ENCODE measurements at regions not wholly inside any gene's neighbourhood (a gene's known extent, or its start where the extent isn't known, plus 50 kb on each side); places are given as distances from the start of the nearest gene placed in this dataset.
"Not testable (repeated sequence)": the region's sequence is repeated elsewhere in the genome, so short reads cannot be mapped to it uniquely, and the experiment has no call there.

DNA sequence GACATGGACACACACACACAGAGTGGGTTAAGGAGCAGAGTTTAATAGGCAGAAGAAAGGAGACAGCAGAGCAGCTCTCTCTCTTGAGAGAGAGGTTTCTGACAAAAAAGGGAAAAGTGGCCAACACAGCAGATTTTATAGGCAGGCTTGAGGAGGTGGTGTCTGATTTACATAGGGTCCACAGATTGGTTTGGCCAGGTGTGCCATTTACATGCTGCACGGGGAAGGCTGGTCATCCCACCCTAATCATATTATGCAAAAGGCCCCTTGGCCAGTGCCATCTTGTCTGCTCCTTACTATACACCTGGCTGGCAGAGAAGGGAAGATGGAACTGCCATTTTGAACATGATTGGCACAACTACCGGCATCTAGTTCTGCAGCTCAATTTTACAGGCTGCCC lies 240.8 kb downstream of the NPR3 start:
- H3K4me3 ChIP-seq (ENCODE audit: control insufficient read depth, low read depth, low read length), result no peak overlapping the region
- TF ChIP-seq, protein P1, sequence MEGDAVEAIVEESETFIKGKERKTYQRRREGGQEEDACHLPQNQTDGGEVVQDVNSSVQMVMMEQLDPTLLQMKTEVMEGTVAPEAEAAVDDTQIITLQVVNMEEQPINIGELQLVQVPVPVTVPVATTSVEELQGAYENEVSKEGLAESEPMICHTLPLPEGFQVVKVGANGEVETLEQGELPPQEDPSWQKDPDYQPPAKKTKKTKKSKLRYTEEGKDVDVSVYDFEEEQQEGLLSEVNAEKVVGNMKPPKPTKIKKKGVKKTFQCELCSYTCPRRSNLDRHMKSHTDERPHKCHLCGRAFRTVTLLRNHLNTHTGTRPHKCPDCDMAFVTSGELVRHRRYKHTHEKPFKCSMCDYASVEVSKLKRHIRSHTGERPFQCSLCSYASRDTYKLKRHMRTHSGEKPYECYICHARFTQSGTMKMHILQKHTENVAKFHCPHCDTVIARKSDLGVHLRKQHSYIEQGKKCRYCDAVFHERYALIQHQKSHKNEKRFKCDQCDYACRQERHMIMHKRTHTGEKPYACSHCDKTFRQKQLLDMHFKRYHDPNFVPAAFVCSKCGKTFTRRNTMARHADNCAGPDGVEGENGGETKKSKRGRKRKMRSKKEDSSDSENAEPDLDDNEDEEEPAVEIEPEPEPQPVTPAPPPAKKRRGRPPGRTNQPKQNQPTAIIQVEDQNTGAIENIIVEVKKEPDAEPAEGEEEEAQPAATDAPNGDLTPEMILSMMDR (conservative IDR thresholded peaks at IDR 0.05; ENCODE audit: control insufficient read depth, insufficient read depth, low read depth, low read length), result no peak

DNA sequence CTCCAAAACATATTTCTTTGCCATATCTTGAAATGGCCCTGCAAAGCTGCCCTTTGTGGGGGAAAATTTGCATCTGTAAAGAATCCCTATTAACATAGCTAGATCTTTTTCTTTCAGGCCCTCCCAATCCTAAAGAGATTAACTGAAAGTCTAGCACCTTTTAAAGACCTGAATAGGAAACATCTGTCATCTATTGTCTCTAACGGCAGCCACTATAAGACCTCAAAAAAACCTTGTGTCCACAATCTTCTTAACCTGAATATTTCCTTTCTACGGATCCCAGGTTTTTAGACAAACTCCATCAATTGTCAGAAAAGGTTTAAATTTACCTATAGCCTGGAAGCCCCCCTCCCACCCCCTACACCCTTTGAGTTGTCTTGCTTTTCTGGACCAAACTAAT lies 241.3 kb downstream of the NPR3 start:
- not testable (repeated sequence) for DNase-seq (ENCODE audit: low read depth); H3K4me3 ChIP-seq (ENCODE audit: control insufficient read depth, low read depth, low read length)

More for the DNA sequence above, 240.8 kb downstream of the NPR3 start:
- no peak for DNase-seq (ENCODE audit: low read depth)

DNA sequence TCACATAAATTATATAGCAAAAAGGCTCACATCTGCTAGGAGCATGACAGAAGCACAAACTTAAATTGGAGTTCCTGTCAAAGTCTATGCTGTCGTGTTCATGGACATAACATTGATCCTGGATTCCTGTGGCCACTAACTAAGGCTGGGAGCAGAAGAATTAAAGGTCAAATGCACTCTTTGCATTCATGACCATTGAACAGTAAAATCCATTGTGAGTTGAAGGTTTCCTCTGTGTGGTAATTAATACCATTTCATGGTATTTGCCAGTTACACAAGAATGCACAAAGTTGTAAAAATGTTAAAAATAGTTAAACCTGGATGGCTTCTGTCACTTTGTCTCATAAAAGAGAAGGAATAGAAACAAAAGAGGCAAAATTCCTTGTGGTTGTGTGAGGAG lies 242.6 kb downstream of the NPR3 start:
- TF ChIP-seq, protein P1 (conservative IDR thresholded peaks at IDR 0.05; ENCODE audit: control insufficient read depth, insufficient read depth, low read depth, low read length), result no peak
- DNase-seq (ENCODE audit: low read depth), result no peak
- no peak overlapping the region for H3K4me3 ChIP-seq (ENCODE audit: control insufficient read depth, low read depth, low read length)

DNA sequence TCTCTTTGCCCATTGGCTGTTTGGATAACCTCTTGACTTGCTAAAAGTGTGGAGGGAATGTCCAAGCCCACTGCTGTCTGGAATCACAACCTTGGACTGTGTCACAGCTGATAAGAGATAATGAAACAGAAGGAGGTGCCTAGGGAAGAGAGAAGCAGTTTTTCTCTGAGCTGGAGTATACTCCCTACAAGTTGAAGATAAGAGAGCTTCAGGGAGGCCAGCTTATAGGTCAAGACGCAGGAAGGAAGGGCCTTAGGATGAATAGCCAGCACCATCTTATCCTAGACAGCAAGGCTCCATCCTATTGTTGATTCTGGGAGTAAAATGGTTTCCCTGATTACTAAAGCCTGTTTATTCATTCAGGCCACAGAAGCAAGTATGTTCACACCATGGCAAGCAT lies 244.7 kb downstream of the NPR3 start:
- H3K4me3 ChIP-seq (ENCODE audit: control insufficient read depth, low read depth, low read length), result no peak overlapping the region

DNA sequence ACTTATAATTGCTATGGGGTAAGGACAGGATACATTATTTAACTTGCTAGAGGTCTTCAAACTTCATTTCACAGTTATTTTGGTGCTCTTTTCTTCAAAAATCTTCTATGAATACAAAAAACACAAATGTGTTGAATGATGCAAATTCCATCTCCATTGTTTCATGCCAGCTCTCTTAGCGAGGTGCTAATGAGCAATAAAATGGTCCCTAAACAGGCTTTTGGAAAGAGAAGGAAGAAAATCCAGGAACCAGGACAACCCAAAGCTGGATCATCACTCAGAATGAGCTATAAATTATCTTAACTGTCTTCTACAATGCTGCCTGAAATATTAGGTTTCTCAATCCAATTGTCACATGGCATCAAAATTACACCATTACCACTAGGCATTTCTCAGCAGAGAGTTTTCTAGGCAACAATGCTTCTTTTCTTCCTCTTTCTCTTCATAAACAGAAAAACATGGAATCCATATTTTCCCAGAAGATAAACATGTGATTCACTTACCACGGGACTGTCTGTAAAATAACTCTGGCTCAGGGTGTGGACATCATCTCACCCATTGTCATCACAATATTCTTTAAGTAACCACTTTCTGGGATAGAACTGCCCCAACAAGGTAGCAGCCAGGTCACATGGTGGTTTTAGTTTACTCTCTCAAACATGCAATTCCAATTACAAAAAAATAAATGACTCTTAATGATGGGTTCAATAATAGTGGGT lies 249.4 kb downstream of the NPR3 start:
- peak; percentile 10 for DNase-seq (ENCODE audit: low read depth)
- TF ChIP-seq, protein P1 (conservative IDR thresholded peaks at IDR 0.05; ENCODE audit: control insufficient read depth, insufficient read depth, low read depth, low read length), result no peak
- H3K4me3 ChIP-seq (ENCODE audit: control insufficient read depth, low read depth, low read length), result no peak overlapping the region

More for the DNA sequence above, 244.7 kb downstream of the NPR3 start:
- DNase-seq (ENCODE audit: low read depth), result no peak
- TF ChIP-seq, protein P1 (conservative IDR thresholded peaks at IDR 0.05; ENCODE audit: control insufficient read depth, insufficient read depth, low read depth, low read length), result no peak

DNA sequence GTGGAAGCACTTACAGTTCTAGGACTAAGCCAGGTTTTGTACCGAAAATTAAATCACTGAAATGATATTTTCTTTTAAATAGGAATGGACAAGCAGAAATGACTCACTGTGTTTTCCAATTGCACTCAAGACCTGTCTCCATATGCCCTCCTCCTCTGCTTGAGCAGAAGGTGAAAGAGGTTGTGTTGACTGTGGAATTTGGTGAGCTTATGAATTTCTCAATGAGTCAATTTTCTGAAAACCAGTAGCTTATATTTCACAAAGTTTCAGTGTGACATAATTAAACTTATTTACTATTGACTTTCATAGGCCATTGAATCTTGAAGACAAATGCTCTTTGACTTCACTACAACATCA lies 249.9 kb downstream of the NPR3 start:
- peak; percentile 25 for DNase-seq (ENCODE audit: low read depth)
- H3K4me3 ChIP-seq (ENCODE audit: control insufficient read depth, low read depth, low read length), result no peak overlapping the region
- TF ChIP-seq, protein P1 (conservative IDR thresholded peaks at IDR 0.05; ENCODE audit: control insufficient read depth, insufficient read depth, low read depth, low read length), result no peak

DNA sequence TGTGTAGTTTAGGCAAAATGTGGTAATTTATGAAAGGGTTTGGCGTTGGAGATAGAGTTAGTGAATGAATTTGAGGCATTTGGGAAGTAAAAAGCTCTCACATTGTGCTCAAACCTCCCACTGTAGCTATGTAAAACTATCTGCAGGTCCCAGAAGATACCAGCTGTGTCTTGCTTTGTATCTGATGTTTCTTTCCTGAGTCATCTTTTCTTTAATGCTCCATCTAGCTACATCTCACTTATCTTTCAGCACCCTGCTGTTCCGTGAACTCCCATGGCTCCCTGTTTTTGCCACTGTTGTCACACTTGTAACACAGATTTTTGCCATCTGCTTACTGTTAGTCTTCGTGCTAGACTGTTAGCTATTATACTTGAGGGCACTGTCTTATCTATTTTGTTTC lies 253.1 kb downstream of the NPR3 start:
- H3K4me3 ChIP-seq (ENCODE audit: control insufficient read depth, low read depth, low read length), result no peak overlapping the region
- TF ChIP-seq, protein P1 (conservative IDR thresholded peaks at IDR 0.05; ENCODE audit: control insufficient read depth, insufficient read depth, low read depth, low read length), result no peak
- peak; percentile 3 for DNase-seq (ENCODE audit: low read depth)

Data from fibroblast of mammary gland (primary cell).